GM21447 (cell line): ENCODE measurements at regions not wholly inside any gene's neighbourhood (a gene's known extent, or its start where the extent isn't known, plus 50 kb on each side); places are given as distances from the start of the nearest gene placed in this dataset.

Experiments used
- ATAC-seq: cut with Tn5 transposase; IDR thresholded peaks from one replicate; pipeline ENCODE4 v1.9.1; 2021; ENCODE audit not compliant: unreplicated experiment

GRCh38 chr5:68379275-68380036 lies 163.9 kb downstream of the PIK3R1 start:
- no peak for ATAC-seq

DNA sequence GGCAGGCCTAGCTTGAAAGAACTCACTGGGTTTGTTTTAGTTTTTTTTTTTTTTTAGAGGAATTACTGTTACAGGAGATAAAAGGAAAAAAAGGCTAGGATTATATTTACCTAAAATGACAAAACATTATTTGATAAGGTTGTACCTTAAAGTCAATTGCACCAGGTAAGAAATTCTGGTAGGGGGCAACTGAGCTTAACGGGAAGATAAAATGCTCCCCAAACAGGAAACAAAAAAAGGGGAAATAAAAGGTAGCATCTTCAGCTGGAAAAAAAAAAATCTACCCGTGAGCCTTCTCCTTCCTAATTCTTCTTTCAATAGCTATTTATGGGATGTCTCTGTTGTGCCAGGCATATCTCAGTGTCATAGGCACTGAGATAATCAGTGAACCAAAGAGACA lies 164.5 kb downstream of the PIK3R1 start:
- ATAC-seq, result no peak

GRCh38 chr5:68381060-68381459 lies 165.5 kb downstream of the PIK3R1 start:
- no peak for ATAC-seq

- ATAC-seq, result no peak
Observed at GRCh38 chr5:68381909-68382308, 166.4 kb downstream of the PIK3R1 start.

DNA sequence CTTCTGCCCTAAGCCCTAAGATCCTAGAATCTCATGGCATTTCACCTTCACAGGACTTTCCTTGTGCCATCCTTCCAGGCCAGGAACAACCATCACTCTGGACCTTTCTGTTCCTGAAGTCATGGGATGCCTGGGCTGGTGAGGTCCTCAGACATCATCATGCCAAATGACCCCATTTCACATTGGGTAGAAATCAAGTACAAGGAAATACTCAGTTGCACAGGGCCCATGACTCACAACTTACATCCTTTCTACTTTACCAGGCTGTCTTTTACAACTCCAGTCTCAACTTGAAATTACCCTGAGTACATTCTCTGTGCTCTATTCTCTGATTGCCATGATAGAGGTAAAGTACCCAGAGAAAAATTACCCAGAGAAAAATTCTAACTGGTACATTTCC lies 167.1 kb downstream of the PIK3R1 start:
- no peak for ATAC-seq

DNA sequence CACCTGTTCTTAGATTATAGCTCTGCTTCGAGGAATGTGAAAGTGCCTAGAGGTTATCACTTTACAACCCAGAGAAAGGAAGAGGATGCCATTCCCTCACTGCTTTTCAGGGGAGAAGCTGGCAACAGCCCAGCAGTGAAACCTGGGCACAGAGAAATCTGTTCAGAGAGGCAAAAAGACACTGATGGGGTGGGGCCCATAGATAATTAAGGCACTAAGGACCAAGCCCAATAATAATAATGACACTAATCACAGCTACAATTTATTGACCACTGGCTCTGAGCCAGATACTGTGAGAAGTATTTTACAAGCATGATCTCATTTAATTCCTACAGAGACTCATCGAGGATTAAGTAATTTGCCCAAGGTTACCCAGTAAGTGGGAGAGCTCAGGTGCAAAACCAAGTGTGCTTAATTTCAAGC lies 168.3 kb downstream of the PIK3R1 start:
- no peak for ATAC-seq

- no peak for ATAC-seq
Observed at GRCh38 chr5:68384936-68385594, 169.5 kb downstream of the PIK3R1 start.

DNA sequence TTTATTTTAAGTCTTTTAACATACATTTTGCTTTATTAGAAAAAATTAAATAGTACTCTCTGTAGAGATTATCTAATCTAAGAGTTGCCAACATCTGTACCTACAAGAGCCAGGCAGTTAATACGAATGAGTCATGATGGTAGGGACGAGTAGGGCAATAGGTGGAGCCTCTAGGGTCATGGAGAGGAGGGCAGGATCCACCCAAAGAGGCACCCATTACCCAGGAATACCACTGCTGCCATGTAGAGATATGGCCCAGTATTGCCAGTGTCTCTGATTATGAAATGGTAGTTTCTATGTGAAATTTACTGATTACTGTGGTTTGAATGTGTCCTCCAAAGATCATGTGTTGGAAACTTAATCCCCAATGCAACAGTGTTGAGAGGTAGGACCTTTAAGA lies 170.4 kb downstream of the PIK3R1 start:
- ATAC-seq, result no peak

- ATAC-seq, result no peak
Observed at GRCh38 chr5:68387074-68387796, 171.7 kb downstream of the PIK3R1 start.

- ATAC-seq, result no peak
Observed at GRCh38 chr5:68389618-68390017, 174.1 kb downstream of the PIK3R1 start.

- ATAC-seq, result no peak
Observed at GRCh38 chr5:68392617-68393016, 177.1 kb downstream of the PIK3R1 start.

- no peak for ATAC-seq
Observed at GRCh38 chr5:68395302-68395701, 179.7 kb downstream of the PIK3R1 start.

DNA sequence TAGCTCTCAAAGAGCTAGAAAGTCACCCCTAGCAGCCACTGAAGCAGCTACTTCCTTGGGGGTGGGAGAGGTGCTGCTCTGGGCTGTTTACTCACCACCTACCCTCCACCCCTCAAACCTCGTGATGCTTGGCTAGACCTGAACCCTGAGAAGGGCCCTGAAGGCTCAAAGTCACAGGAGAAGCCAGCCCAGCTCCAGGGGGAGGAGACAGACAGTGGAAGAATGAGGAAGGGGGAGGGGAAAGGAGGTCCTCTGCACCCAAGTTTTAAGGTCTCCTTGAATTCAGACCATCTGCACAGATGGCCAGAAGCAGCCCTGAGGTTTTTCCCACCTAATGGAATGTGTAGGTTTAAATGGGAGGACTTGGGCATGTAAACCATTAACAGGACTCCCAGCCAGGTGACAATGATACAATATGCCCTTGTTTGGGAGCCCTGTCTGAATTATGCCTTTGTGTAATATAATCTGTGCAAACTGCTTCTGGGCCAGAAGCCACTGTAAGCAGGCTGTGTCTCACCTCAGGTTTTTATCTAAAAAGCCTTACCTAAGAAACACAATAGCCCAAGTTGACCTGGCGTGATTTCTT lies 180.5 kb downstream of the PIK3R1 start:
- no peak for ATAC-seq

DNA sequence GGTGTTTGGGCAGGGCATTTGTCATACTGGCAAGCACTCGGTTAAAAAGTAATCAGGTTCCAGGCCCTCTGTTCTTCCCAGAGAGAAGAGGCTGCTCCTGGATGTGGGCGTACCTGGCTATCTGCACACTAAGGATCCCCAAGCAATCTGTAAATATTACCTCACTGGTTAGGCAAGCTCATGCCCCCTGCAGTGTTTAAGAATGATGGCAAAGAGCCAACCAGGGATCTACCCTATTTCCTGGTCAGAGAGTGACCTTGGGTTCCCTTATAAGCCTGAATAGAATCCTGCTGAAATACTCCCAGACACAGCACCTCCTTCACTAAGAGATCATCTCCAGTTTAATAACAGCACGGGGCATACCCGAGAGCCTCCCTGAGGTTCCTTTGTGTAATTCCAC lies 181.2 kb downstream of the PIK3R1 start:
- no peak for ATAC-seq

DNA sequence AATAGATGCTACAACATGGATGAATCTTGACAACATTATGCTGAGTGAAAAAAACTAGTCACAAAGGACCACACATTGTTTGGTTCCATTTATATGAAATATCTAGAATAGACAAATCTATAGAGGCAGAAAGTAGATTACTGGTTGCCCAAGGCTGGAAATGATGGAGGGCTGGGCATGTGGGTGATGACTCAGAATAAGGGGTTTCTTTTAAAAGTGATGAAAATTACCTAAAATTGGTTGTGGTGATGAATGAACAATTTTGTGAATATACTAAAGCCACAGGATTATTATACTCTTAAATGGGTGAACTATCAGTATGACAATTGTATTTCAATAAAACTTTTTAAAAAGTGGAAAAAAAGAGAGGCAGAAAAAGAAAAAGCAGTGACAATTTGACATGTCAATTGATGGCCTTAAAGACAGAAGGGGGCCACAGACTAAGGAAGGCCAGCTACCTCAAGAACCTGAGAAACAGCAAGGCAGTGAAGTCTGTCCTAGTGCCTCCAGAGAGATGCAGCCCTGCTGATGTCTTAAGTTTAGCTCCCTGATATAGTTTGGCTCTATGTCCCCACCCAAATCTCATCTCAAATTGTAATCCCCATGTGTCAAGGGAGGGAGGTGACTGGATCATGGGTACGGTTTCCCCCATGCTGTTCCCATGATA lies 182.7 kb downstream of the PIK3R1 start:
- no peak for ATAC-seq

- ATAC-seq, result no peak
Observed at GRCh38 chr5:68403301-68403700, 187.7 kb downstream of the PIK3R1 start.

DNA sequence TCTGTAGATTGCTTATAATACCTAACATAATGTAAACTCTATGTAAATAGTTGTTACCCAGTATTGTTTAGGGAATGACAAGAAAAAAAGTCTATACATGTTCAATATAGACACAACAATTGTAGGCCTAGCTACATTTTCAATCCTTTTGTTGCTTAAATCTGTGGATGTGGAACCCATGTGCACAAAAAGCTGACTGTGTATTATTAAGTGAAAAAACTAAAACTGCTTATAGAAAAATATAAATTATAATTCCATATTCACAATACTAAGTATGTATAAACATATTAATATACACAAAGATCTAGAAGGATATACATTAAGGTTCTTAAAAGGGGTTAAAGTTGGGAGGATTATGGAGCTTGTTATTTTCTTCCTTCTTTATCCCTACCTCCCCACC lies 188.7 kb downstream of the PIK3R1 start:
- no peak for ATAC-seq

DNA sequence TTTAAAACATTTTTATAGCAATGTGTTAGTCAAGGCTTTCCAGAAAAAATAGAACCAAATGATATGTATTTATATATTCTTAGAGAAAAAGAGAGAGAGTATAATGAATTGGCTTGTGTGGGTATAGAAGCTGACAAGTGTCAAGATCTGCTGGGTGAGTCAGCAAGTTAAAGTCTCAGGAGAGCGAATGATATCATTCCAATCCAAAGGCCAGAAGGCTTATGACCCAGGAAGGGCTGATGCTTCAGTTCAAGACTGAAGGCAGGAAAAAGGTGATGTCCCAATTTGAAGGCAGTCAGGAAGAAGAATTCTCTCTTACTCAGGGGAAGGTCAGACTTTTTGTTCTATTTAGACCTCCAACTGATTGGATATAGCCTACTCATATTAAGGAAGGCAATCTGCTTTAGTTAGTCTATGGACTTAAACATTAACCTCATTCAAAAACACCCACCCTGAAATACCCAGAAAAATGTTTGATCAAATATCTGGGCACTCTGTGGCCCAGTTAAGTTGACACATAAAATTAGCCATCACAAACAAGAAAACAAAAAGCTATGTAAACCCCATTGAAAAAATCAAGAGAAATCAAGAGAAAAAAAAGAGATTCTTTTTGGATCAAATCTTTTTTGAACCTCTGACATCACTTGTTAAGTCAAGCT lies 189.6 kb downstream of the PIK3R1 start:
- ATAC-seq, result no peak

GRCh38 chr5:68405784-68406743 lies 190.5 kb downstream of the PIK3R1 start:
- ATAC-seq, result peak; percentile 18
